SIG-M5 treated with dmso at 0.1 percent for 504 hours (cell line): ENCODE measurements at regions not wholly inside any gene's neighbourhood (a gene's known extent, or its start where the extent isn't known, plus 50 kb on each side); places are given as distances from the start of the nearest gene placed in this dataset.

Experiments used
- DNase-seq: peaks from one replicate; lab custom pipeline; 2025; ENCODE audit not compliant: unreplicated experiment; lab: John Stamatoyannopoulos, UW

GRCh38 chr7:1358376-1359050 is 100.8 kb downstream of the MICALL2 start:
- no peak for DNase-seq

DNA sequence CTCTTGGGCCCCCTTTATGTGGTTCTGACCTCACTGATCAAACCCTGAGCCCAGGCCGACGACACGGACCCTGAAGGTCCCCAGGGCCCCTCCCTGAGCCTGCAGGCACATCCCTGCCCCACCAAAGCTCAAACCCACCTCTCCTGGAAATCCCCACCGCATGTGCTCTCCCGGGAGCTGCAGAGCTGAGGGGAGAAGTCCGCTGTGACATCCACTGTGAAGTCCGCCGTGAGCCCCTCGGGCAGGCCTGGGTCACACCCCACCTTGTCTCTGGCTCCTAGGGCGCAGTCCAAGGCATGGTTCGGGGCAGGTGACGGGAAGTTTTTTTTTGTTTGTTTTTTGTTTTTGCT is 100.2 kb downstream of the MICALL2 start:
- DNase-seq, result no peak

- DNase-seq, result no peak
Measured at GRCh38 chr7:1359681-1360485, 99.4 kb downstream of the MICALL2 start.

- no peak for DNase-seq
Measured at GRCh38 chr7:1360521-1360971, 98.7 kb downstream of the MICALL2 start.

DNA sequence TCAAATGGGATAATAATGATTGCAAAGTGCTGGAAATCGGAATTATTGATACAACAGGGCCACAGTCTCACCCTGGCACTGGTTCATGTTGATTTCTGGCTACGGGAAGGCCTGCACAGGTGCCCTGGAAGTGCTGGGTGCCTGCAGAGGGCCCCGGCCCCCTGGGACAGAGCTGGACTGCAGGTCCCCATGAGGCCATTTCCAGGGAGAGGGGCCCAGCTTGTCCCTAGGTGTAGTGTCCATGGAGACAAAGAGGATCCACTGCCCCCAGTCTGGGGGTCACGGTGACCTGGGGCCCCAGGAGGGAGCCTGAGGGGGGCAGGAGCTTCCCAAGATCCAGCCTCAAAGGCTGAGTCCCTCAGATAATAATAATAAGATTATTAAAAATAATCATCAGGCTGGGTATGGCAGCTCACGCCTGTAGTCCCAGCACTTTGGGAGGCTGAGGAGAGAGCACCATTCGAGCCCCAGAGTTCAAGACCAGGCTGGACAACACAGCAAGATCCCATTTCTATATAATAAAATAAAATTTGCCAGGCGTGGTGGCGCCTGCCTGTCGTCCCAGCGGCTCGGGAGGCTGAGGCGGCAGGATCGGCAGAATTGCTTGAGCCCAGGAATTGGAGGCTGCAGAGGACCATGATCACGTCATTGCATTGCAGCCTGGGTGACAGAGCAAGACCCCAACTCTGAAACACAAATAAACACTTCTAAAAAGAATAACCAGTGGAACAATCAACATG is 98.1 kb downstream of the MICALL2 start:
- no peak for DNase-seq

- no peak for DNase-seq
Measured at GRCh38 chr7:1361756-1362125, 97.5 kb downstream of the MICALL2 start.

DNA sequence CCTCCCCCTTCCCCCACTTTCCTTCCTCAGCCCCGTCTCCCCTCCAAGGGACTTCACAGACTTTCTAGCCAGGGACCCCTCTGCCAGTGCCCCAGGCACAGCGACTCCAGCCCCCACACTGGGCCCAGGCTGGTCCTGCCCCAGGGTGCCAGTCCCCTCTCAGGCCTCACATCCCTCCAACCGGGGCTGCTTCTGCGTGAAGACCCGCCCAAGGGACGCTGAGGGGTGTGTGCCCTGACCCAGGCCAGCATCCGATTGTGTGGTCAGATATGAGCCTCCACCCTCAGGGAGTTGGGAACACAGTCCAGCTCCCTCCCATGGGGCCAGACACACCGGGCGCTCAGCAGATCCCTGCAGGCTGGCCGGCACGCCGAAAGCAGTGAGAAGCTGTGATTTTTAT is 97.0 kb downstream of the MICALL2 start:
- no peak for DNase-seq

DNA sequence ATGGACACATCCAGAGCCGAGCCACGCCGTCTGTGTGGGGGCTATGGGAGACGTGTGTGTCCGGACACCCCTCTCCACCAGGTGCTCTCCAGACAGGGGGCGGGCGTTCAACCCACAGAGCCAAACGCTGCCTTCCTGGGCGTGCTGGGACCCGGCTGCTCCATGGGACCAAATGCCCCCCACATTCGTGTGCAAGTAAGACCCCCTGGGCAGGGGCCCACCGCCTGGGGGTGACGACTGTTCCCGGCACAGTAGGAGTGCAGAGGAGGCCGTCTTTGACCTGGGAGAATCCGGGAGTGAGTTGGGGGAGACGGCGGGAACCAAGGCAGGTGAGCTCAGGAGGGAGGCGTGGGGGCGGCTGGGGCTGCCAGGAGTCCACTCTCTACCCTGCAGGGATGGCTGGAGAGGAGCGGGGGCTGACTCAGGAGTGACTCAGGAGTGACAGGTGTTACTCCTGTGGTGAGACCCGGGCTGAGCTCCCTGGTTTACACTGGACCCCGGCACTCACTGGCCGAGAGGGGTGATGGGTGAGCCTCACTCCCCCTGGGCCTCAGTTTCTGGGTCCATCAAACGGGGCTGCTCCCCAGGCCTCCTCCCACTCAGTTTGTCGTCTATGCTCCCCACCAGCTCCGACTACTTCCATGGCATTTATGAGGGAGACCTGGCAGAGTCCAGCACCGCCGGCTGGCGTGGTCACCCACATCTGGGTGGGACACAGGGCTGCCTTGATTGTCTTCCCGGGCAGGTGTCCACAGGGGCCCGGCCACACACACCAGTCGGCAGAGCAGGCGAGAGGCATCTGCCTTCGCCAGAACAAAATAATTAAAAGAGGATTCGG is 95.0 kb downstream of the MICALL2 start:
- no peak for DNase-seq

- no peak for DNase-seq
Measured at GRCh38 chr7:1364906-1365570, 94.2 kb downstream of the MICALL2 start.

DNA sequence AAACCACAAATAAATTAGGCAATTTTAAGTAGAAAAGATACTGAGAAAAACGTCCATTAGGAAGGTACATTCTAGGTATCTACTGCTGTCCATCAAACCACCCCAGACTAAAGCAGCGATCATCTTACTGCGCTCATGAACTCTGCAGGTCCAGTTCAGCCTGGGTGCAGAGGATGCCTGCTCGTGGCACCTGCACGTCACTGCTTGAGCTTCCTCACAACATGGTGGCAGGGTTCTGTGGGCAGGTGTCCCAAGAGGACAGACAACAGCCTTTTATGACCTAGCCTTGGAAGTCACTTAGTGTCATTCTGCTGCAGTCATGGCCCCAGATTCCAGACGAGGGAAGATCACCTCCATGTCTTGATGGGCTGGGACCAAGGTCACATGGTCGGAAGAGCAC is 93.4 kb downstream of the MICALL2 start:
- DNase-seq, result no peak

- no peak for DNase-seq
Measured at GRCh38 chr7:1366801-1367405, 92.4 kb downstream of the MICALL2 start.

GRCh38 chr7:1367501-1368183 is 91.6 kb downstream of the MICALL2 start:
- DNase-seq, result no peak

DNA sequence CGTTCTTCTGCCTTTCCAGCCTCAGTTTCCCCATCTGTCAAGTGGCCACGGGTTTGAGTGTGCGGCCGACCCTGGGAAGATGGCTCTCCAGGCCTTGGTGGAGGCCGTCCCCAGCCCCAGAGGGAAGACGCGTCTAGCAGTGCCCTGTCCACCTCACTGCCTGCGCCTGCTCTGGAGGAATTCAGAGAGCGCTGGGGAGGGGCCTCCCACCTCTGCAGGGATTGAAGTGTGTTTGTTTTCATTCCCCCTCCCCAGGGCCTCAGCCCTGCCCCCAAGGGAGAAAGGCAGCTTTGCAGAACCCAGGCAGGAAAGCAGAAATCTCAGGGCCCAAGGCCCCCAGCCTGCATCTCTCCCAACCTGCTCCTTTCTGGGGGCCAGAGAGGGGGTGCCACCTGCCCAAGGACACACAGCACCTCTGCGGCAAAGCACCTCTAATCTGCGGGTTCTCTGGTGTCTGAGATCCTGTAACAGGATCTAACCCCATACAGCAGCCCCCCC is 91.0 kb downstream of the MICALL2 start:
- no peak for DNase-seq

DNA sequence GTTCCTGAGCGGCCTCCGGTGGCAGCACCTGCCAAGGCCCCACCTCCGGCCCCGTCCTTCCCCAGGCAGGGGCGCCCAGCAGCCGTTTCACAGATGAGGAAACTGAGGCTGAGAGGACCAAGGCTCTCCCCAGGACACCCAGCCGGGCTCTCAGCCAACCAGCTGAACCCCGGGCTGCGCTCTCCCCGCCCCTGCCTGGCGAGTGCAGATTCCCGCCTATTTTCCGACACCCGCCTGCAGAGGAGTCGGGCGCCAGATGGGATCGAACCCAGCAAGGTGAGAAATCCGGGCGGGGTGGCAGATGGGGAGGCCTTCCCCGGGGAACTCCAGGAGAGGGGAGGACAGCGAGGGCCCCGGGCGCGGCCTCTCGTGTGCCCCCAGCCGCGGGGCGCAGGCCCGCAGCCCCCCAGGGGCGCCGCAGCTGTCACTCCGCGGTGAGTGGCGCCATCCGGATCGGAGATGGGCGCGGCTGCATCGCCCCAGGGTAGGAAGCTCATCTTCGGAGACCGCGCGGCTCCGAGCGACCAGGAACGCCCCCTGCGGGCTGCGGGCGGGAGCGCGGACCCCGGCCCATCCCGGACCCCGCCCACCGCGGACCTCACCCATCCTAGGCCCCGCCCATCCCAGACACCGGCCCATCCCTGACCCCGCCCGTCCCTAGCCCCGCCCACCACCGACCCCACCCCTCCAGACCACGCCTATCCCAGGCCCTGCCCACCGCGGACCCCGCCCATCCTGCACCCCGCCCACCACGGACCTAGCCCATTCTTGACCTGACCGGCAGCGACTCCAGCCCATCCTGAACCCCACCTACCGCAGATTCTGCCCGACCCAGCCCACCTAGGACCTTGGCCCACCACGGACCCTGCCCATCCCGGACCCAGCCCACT is 90.3 kb downstream of the MICALL2 start:
- peak; percentile 21 for DNase-seq

GRCh38 chr7:1369916-1370657 is 89.2 kb downstream of the MICALL2 start:
- DNase-seq, result no peak

GRCh38 chr7:1370738-1371137 is 88.5 kb downstream of the MICALL2 start:
- DNase-seq, result no peak

DNA sequence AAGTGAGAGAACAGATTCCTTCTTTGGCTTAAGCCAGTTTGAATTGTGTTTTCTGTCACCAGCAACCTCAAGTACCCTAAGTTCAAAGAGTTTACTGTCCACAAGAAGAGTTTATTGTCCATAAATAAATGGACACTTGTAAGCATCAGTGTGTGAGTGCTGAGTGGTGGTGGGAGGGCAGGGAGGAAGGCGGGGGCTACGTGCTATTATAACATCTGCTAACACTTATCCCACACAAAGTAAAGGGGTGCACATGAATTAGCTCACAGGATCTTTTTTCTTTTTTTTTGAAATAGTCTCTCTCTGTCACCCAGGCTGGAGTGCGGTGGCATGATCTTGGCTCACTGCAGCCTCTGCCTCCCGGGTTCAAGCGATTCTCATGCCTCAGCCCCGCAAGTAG is 87.2 kb downstream of the MICALL2 start:
- no peak for DNase-seq
